ENCODE measurements at regions not wholly inside any gene's neighbourhood (a gene's known extent, or its start where the extent isn't known, plus 50 kb on each side); places are given as distances from the start of the nearest gene placed in this dataset.

DNA sequence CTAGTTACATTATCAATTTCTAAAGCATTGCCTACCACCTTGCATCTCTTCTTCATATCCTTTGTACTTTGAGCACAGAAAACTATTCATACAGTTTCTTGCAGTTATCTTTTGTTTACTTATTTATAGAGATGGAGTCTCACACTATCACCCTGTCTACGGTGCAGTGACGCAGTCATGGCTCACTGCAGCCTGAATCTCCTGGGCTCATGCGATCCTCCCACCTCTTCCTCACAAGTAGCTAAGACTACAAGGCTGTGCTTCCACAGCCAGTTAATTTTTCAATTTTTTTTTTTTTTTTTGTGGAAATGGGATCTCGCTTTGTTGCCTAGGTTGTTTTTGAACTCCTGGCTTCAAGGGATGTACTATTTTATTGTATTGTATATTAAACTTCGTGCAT is 158.0 kb downstream of the TTC6 start:
- TF ChIP-seq, protein P1, sequence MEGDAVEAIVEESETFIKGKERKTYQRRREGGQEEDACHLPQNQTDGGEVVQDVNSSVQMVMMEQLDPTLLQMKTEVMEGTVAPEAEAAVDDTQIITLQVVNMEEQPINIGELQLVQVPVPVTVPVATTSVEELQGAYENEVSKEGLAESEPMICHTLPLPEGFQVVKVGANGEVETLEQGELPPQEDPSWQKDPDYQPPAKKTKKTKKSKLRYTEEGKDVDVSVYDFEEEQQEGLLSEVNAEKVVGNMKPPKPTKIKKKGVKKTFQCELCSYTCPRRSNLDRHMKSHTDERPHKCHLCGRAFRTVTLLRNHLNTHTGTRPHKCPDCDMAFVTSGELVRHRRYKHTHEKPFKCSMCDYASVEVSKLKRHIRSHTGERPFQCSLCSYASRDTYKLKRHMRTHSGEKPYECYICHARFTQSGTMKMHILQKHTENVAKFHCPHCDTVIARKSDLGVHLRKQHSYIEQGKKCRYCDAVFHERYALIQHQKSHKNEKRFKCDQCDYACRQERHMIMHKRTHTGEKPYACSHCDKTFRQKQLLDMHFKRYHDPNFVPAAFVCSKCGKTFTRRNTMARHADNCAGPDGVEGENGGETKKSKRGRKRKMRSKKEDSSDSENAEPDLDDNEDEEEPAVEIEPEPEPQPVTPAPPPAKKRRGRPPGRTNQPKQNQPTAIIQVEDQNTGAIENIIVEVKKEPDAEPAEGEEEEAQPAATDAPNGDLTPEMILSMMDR (IDR thresholded peaks at IDR 0.05): no peak
- TF ChIP-seq POLR2A (IDR thresholded peaks at IDR 0.05): no peak
